NOMO-1 treated with dmso at 0.1 percent for 144 hours (cell line): ENCODE measurements at regions not wholly inside any gene's neighbourhood (a gene's known extent, or its start where the extent isn't known, plus 50 kb on each side); places are given as distances from the start of the nearest gene placed in this dataset.
"Not testable (repeated sequence)": the region's sequence is repeated elsewhere in the genome, so short reads cannot be mapped to it uniquely, and the experiment has no call there.

ENCODE experiments used
- DNase-seq: peaks from one replicate; lab custom pipeline; 2025; ENCODE audit not compliant: unreplicated experiment; lab: John Stamatoyannopoulos, UW

DNA sequence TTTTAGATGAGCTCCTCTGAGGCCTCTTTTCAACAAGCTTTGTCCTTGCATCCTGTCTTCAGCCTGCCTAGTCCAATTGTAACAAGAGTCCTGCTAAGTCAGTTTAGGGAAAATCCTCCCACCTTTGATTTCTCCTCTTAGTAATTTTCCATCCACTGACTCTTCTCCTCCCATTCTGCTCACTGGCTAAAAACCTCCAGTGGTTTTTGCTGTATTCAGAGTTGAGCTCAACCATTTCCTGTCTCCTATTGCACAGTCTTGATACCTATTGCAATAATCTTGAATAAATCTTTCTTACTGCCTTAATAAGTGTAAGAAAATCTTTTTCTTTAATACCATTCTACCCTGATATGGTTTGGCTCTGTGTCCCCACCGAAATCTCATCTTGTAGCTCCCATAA, 117.8 kb upstream of the ENPP6 start:
- DNase-seq, result no peak

DNA sequence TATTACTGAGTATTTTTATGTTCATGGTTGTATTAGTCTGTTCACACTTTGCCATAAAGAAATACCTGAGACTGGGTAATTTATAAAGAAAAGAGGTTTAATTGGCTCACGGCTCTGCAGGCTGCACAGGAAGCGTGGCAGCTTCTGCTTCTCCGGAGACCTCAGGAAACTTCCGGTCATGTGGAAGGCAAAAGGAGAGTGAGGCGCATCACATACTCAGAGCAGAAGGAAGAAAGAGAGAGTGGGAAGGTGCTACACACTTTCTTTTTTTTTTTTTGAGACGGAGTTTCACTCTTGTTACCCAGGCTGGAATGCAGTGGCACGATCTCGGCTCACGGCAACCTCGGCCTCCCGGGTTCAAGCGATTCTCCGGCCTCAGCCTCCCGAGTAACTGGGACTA, 115.8 kb upstream of the ENPP6 start:
- not testable (repeated sequence) for DNase-seq

DNA sequence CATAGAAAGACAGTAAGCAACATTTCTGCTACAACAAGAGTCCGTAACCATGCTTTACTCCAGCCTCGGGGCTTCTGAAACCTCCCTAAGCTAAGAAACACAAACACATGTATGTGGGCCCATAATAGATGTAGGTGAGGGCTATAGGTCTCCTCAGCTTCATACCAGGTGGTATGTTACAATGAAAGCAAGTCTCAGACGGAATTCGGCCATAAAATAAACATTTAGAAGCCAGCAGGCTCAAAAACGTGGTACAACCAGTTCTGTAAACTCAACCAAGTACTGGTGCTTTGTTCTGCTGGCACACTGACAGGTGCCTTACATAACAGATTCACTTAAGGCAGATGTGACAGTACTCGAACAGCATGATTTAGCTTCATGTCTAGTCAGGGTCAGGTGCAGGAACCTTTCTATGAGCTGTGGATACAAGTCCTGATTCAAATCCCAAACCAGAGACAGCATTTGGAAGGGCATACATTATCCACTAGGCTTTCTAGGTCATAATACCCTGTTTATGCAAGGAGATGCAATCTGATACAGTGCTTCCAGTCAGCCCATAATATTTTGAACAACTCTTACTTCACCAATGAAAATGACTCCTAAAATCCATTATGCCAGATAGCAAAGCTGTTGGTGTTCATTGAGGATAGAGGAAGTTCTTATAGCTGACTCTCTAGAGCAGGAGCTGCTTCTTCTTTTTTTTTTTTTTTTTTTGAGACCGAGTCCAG, 113.8 kb upstream of the ENPP6 start:
- DNase-seq, result peak; percentile 15

DNA sequence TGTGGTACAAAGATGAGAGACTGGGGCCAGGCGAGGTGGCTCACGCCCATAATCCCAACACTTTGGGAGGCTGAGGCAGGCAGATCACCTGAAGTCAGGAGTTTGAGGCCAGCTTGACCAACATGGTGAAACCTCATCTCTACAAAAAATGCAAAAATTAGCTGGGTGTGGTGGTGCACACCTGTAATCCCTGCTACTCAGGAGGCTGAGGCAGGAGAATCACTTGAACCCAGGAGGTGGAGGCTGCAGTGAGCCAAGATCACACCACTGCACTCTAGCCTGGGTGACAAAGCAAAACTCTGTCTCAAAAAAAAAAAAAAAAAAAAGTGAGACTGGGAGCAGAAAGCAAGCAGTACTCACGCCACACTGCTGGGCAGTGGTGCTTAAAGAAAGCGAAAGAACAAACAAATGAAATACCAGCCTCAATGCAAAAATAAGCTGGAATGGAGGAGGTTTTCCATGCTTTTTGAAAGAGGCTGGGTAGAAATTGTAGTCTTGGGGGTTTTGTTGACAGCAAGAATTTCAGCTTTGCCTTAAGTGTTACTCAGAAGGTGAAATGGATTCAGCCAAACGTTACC, 112.9 kb upstream of the ENPP6 start:
- DNase-seq, result not testable (repeated sequence)

DNA sequence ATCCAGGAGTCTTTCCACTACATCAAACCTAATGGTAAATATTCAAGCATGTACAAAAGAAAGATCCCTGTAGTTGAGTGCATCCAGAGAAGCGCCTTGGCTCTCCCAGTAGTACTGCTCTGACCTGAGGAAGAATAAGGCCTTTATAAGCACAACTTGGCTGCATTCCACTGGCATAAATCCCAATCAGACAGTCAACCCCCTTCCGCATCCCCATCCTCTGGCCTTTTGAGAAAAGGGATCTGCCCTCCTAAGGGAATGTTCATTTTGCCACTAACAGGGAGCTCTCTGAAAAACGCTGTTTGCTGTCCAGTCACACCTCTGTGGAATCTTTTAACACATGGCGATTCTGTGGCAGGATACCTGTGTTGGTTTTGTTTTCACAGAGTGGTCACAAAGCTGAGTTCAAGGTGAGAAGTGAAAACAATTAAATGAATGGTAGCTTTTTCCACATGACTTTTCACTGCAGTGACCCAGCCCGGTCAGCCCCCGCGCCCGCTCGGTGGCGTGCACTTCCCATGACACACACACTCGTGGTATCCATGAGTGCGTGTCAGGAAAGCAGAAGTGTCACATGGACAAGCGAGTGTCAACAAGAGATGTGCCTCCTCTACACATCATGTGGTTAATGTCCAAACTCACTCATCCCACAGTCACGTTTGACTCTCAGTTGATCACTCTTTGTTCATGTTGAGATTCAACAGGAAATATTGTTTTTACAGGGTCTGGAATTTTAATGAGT, 112.2 kb upstream of the ENPP6 start:
- no peak for DNase-seq

DNA sequence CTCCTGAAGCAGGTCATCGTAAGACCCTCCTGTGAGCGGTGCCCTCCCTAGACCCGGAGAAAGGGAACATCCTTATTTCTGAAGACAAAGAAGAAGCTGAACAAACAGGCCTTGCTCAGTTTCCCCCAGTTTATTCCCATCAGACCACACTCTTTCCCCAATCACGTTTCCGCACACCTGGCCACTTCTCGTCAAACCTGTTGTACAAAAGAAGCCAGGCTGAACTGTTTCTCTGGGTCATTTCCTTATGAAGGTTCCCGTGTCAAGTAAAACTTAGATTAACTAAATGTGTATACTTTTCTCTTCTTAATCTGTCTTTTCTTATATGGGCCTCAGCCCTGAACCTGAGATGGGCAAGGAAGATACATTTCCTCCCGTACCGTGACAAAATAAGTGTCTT, 111.6 kb upstream of the ENPP6 start:
- no peak for DNase-seq

DNA sequence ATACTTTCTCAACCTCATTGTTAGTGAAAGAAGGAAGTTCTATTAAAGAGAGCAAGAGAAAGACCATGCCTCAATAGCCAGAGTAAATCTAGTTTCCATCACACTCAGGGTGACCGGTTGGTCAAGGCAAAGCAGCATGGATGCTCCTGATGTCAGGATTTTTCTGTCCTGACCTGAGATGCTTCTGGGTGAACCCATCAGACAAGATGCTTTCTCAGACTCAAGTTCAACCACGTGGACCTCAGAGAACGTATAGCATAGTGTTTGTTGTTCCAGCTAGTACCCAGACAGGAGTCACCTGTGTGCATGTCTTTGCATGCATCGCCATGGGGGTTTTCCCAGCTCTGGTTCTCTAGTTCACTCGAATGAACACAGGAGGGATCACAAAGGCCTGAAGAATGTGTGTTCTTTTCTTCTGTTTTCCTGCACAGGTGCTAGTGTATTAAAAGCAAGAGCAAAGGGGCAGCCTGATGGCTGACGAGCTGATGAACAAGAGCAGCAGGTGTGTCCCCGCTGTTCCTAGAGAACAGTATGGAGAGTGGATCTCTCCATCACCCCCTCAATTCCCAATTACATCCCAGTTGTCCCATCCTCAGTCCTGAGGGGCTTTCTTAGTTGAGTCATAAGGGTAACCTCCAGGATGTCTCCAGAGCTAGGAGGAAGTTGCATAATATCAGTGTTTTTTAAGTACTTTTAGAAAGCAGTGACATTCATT, 110.5 kb upstream of the ENPP6 start:
- no peak for DNase-seq

DNA sequence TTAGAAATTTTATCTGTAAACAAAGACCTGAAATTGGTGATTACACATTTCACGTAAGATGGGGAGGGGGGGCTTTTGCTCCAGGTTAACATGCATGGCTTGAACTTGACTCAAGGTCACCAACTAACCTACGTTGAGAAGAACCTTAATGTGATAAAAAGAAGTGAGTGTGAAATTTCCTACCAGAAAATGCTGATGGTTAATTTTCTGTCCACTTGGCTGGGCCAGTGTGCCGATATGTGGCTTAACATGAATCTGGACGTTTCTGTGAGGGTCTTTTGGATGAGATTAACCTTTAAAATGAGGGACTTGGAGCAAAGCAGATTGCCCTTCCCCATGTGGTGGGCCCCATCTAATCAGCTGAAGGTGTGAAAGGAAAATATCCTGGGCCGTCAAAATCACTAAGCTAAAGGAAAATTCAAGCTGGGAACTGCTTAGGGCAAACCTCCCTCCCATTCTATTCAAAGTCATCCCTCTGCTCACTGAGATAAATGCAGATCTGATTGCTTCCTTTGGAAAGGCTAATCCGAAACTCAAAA, 107.3 kb upstream of the ENPP6 start:
- DNase-seq, result no peak

DNA sequence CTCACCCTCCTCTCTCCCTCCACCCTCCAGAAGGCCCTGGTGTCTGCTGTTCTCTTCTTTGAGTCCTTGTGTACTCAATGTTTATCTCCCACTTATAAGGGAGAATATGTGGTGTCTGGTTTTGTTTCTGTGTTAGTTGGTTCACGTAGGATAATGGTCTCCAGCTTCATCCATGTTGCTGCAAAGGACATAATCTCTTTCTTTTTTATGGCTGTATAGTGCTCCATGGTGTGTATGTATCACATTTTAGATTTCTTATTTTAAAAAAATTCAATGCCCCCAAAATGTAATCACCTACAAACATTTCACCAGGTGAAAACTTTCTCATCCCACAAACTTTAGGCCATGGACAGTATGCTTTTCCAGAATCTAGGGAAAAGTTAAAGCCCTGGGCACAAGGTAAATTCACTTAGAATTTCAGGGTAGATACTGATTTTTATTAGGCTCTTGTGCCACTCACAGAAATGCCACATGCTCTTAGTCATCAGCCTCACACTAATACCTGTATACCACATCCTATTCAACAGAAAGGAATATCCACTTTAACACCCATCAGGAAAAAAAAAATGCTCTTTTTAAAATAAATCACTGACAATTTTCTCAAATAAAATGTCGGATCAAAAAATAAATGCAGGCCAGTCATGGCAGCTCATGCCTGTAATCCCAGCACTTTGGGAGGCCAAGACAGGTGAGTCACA, 104.8 kb upstream of the ENPP6 start:
- no peak for DNase-seq

DNA sequence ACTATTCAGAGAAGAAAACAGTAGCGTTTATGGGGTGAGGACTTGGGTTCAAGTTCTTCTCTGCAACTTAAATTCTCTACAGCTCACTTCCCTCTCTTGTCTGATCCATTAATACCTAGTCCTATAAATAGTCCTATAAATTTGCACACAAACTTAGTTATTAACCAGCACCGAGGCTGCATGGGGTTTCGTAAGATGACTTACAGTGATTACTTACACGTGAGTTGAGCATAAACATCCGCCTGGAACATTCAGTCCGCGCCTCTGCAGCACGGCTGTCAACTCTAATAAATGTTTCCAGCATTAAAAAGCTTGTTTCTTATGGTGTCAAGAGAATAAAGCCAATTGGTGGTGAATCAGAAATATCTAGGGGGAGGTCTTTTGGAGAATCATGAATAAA, 103.0 kb upstream of the ENPP6 start:
- DNase-seq, result no peak

DNA sequence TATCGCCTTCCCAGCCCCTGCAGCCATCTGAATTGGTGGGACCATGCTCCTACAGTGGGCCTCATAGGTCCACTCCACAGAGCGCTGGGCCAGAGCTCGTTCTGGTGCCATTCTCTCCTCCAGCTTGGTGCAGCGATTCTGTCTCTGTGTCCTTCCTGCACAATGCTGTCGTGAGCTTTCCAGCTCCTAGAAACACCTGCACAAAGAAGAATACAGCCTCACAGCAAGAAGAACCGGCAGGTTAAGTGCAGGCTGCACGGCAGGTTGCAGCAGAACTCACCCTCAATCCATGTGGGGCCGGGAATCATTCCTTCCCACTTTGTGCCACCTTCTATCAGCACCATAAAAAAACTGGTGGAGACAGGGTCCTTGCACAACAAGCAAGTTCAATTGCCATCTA, 101.2 kb upstream of the ENPP6 start:
- DNase-seq, result no peak

DNA sequence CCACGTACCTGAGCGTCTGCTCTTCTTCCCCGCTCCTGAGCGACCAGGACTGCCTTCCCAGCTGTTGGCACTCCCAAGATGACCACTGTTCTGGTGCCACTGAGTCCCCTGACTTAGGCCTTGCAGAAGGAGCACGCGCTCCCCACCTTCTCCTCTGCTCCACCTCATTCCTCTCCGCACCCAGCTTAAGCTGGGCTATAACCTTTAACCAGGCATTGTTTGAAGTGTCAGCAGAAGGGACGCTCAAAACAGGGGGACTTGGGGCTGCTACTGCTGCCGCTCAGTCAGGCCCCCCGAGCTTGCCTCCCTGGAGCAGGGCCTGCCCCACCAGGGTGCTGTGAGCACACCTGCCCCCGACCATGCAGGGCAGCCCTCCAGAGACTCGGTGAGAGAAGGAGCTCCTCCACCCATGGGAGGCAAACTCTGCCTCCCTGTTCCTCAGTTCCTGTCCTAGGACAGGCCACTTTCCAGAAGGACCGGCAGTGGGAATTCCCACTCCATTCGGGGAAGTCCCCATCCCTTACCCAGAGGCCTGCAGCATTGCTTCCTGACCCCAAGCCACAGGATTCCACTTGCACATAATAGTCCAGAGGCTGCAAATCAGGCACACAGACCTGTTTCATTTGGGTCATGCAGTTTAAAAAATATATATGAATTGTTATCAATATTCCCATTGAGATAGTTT, 99.7 kb upstream of the ENPP6 start:
- DNase-seq, result no peak

DNA sequence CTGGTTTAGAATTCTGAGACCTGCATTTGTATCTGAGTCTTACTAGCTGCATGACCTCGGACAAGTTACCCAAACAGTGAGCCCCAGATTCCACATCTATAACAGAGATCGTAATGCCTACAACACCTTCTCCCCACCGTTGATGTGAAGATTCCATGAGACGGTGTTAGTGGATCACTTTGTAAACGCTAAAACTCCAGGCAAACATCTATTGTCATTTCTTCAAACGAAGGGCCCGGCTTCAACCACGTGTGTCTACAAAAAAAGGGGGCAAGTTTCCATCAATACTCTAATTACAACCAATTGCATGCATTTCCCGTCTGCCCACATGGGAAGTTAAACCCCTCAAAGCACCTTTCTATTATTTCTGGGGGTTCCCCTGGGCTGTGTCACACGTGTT, 99.1 kb upstream of the ENPP6 start:
- no peak for DNase-seq

DNA sequence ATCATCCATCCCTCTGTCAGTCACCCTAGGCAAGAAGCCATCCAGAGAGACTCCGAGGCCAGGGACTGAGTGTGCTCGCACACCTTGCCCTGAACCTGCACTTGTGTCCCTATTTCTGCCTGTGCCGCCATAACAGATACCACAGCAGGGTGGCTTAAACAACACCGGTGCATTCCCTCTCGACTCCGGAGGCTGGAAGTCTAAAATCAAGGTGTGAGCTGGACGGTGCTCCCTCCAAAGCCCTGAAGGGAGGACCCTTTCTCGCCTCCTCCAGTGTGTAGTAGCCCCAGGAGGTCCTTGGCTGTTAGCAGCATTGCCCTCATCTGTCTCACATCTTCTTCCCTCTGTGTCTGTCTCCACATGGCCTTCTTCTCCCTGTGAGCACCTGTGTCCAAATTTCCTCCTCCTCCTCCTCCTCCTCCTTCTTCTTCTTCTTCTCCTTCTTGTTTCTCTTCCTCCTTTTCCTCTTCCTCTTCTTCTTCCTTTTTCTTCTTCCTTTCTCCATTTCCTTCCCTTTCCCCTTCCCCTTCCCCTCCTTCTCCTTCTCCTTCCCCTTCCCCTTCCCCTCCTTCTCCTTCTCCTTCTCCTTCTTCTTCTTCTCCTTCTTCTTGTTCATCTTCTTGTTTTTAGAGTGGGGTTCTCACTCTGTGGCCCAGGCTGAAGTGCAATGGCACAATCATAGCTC, 98.1 kb upstream of the ENPP6 start:
- no peak for DNase-seq

DNA sequence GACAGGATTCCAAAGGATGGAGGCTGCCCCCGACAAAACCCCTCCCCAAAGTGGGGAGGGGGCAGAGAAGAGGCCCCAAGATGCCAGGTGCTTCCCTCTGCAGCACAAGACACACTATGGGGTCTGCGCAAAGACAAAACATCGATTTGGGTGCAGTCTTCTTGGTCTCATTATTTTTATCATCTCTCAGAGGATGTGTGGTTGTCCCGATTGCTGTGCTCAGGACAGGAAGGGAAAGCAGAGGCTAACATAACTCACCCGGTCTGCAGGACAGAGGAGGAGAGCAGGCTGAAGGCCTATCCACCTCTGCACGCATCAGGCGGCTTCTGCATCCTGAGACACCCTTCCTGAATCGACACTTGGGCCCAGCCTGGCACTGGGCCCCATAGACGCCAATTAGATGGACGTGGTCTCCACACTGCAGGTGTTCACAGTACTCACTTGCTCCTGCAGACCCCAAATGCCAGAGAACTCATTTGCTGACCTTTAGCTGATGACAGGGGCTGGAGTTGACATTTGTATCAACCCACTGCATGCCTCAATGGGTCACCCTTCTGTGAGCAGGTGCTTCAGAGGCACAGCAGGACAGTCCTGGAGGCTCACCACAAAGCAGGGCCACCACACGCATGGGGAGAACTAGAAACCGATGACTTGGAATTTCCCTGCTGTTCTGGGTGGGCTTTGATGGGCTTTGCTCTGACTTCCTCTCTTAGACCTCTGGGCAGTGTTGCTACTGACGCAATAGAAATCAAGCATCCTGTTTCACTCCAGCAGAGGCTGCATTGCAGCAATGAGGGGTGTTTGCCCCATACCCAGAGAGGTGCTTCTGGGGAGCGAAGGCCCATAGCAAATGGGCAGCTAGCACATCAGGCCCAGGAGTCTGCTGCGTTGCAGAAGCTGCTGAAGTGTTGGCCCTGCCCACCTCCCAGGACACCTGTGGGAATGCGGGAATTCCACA, 96.3 kb upstream of the ENPP6 start:
- DNase-seq, result peak; percentile 69

DNA sequence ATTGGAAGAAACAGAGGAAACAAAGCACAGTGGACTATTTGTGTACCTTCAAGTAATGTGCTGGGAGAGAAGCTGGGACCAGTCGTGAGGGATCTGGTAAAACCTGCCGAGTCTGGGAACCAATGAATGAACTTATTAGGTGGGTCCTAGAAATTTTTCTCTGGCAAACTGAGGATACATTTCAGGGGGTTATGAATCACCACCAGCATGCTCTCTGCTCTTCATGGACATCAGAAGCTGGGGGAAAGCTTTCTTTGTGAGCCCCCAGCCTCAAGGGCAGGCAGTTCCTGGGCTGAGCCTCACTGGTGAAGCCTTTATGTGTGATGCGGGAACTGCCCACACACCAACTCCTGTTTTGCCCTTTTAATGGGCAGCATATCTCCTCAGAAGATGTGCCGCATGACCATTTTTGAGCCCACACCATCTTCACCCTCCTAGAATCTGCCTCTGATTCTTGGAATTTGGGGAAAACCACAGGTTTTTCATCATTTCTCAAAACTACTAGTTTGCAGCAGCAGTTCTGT, 95.4 kb upstream of the ENPP6 start:
- DNase-seq, result no peak

DNA sequence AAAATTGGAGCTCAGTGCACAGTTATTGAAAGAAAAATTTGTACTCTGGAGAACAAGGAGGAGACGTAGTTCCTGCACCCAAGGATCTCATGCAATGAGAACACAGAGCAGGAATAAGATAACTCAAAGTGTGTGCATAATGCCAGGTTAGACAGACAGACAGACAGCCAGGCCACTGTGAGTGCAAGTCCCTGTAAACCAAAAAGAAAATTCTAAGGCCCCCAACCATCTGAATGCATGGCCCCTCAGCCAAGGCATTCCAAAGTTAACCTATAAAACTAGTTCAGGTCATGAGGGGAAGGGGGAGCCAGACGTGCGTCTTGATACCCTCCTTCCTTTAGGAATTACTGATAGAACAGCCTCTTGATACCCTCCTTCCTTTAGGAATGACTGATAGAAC, 94.5 kb upstream of the ENPP6 start:
- no peak for DNase-seq
